ENCODE measurements at regions not wholly inside any gene's neighbourhood (a gene's known extent, or its start where the extent isn't known, plus 50 kb on each side); places are given as distances from the start of the nearest gene placed in this dataset.

- TF ChIP-seq KDM5A (IDR thresholded peaks at IDR 0.05; ENCODE audit: low read length) (no peak), CHD1 (IDR thresholded peaks at IDR 0.05; ENCODE audit: low read depth, low read length) (no peak), POU5F1 (IDR thresholded peaks at IDR 0.05; ENCODE audit: low read depth, low read length) (no peak), SUZ12 (IDR thresholded peaks at IDR 0.05; ENCODE audit: low read length) (no peak), SP2 (IDR thresholded peaks at IDR 0.05; ENCODE audit: low read length) (no peak), SIN3A (conservative IDR thresholded peaks at IDR 0.05 in 1 of 2, IDR thresholded peaks at IDR 0.05 in 1 of 2; ENCODE audit: low read depth in 1 of 2, low read length in 2 of 2) (no peak)
Observed at GRCh38 chr9:28999057-28999456, 1425.8 kb upstream of the C9orf72 start (continued).
